ENCODE measurements at regions not wholly inside any gene's neighbourhood (a gene's known extent, or its start where the extent isn't known, plus 50 kb on each side); places are given as distances from the start of the nearest gene placed in this dataset.
"Not testable (repeated sequence)": the region's sequence is repeated elsewhere in the genome, so short reads cannot be mapped to it uniquely, and the experiment has no call there.

- no peak for DNase-seq
These were observed 301.9 kb upstream of the USP24 start for GRCh38 chr1:55517036-55517435.

- DNase-seq: not testable (repeated sequence)
These were observed 299.4 kb upstream of the USP24 start for GRCh38 chr1:55514571-55514970.

GRCh38 chr1:55512466-55512865 lies 297.3 kb upstream of the USP24 start:
- DNase-seq: no peak

GRCh38 chr1:55507578-55507931 lies 292.4 kb upstream of the USP24 start:
- DNase-seq: no peak

- no peak for DNase-seq
These were observed 291.8 kb upstream of the USP24 start for GRCh38 chr1:55506740-55507577.

GRCh38 chr1:55505326-55505725 lies 290.2 kb upstream of the USP24 start:
- no peak for DNase-seq

GRCh38 chr1:55504306-55504731 lies 289.2 kb upstream of the USP24 start:
- DNase-seq: no peak

- no peak for DNase-seq
These were observed 288.6 kb upstream of the USP24 start for GRCh38 chr1:55503663-55504305.

- DNase-seq: no peak
These were observed 285.4 kb upstream of the USP24 start for GRCh38 chr1:55500601-55501000.

- no peak for DNase-seq
These were observed 275.4 kb upstream of the USP24 start for GRCh38 chr1:55490547-55490946.

GRCh38 chr1:55484173-55484572 lies 269.0 kb upstream of the USP24 start:
- no peak for DNase-seq

GRCh38 chr1:55483523-55483922 lies 268.4 kb upstream of the USP24 start:
- DNase-seq: no peak

- no peak for DNase-seq
These were observed 266.5 kb upstream of the USP24 start for GRCh38 chr1:55481634-55482033.

- DNase-seq: no peak
These were observed 265.0 kb upstream of the USP24 start for GRCh38 chr1:55480029-55480795.

GRCh38 chr1:55478742-55479141 lies 263.6 kb upstream of the USP24 start:
- DNase-seq: no peak

- DNase-seq: no peak
These were observed 262.8 kb upstream of the USP24 start for GRCh38 chr1:55477953-55478352.

GRCh38 chr1:55476445-55477015 lies 261.4 kb upstream of the USP24 start:
- DNase-seq: no peak

GRCh38 chr1:55474168-55474786 lies 259.1 kb upstream of the USP24 start:
- no peak for DNase-seq

GRCh38 chr1:55473661-55474060 lies 258.5 kb upstream of the USP24 start:
- DNase-seq: no peak

GRCh38 chr1:55472784-55473183 lies 257.6 kb upstream of the USP24 start:
- DNase-seq: no peak

- DNase-seq: no peak
These were observed 257.0 kb upstream of the USP24 start for GRCh38 chr1:55472115-55472514.

- DNase-seq: no peak
These were observed 253.1 kb upstream of the USP24 start for GRCh38 chr1:55468142-55468795.
